T-helper 2 cell treated with Interferon-gamma antibody and Interleukin-4, amounts not matched to agents 100 ng/mL and 5 ng/mL, for 36 hours (primary cell): ENCODE measurements at regions not wholly inside any gene's neighbourhood (a gene's known extent, or its start where the extent isn't known, plus 50 kb on each side); places are given as distances from the start of the nearest gene placed in this dataset.

ENCODE experiments used
- intact Hi-C: fragments of 100-400 bp; cut with micrococcal nuclease; formaldehyde crosslinking; loops from one replicate; pipeline ENCODE4 v1.15.1; 2023

GRCh38 chr3:110732420-110732819 is 339.2 kb upstream of the NECTIN3 start:
- intact Hi-C loops = no loop called here

DNA sequence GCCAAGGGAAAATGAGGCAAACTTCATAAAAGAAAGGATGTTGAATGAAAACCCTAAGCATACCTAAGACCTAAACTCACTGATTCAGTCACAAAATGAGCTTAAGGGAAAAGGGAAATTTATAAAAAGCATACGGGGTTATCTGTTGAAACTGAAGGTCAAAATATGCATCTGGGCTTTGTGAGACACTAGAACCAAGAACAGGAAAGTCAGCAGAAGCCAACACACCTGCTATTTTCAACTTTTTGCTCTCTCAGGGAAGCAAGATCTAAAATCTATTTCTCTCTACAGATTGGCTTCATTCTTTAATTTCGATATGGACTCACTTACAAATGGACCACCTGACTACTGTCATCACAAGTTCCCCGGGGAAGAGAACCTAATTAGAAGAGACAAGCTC is 338.6 kb upstream of the NECTIN3 start:
- intact Hi-C loops = no loop called here

- intact Hi-C loops = no loop called here
Observed at GRCh38 chr3:110734524-110734923, 337.1 kb upstream of the NECTIN3 start.

- intact Hi-C loops = no loop called here
Observed at GRCh38 chr3:110736332-110736731, 335.3 kb upstream of the NECTIN3 start.

GRCh38 chr3:110738531-110738930 is 333.1 kb upstream of the NECTIN3 start:
- intact Hi-C loops = no loop called here

GRCh38 chr3:110741891-110742290 is 329.7 kb upstream of the NECTIN3 start:
- intact Hi-C loops = no loop called here

GRCh38 chr3:110743202-110743601 is 328.4 kb upstream of the NECTIN3 start:
- intact Hi-C loops = no loop called here

DNA sequence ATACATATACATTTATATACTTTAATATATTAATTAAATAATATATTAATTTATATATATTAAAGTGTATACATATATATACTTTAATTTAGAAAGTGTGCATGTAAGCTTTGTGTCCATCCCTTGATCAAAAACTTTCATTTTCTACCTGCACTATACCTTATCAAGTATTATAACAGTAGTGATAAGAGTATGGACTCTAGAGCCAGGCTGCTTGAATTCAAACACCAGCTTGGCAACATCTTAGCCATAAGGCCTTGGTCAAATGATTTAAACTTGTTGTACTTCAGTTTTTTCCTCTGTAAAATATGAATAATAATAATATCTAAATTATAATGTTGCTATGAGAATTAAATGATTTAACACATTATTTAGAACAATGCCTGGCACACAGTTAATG is 327.6 kb upstream of the NECTIN3 start:
- intact Hi-C loops = no loop called here

DNA sequence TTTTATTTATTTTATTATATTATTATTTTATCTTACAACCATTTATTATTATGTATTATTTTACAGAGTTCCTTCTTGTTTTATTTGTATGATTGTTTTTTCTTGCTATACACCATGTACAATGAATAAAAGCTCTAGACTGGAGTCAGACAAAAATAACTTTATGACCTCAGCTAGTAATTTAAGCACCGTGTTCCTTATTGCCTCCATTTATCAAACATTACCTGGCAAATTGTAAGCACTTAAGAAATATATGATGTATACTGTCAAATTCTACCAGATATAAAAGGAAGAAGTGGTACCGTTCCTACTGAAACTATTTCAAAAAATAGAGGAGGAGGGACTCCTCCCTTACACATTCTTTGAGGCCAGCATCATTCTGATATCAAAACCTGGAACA is 326.9 kb upstream of the NECTIN3 start:
- intact Hi-C loops = no loop called here

DNA sequence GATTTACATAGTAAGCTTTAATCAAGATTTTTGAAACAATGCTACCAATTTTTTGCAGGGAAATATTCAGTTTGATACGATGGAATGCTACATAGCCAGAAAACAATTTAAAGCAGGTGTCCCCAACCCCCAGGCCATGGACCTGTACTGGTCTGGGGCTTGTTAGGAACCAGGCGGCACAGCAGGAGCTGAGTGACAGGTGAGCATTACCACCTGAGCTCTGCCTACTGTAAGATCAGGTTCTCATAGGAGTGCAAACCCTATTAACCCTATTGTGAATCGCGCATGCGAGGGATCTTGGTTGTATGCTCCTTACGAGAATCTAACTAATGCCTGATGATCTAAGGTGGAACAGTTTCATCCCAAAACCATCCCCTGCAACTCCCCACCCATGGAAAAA is 322.6 kb upstream of the NECTIN3 start:
- intact Hi-C loops = no loop called here

GRCh38 chr3:110750201-110750600 is 321.4 kb upstream of the NECTIN3 start:
- intact Hi-C loops = no loop called here

DNA sequence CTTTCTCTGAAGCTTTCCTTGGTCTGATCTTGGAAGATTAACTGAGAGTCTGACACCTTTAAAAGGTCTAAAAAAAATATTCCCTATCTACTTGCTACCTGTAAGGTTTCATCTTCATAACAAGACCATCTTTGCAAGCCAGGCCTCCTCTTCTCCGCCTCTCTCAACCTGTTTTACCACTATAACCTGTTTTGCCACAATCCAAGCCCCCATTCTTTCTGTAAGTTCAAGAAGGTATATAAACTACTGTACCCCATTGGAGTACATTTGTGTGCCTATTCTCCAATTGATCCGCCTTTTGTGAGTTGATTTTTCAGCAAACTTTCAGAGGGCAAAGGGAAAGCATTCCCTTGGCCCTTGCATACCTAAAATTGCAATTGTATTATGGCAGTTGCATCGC is 319.3 kb upstream of the NECTIN3 start:
- intact Hi-C loops = no loop called here

- intact Hi-C loops = no loop called here
Observed at GRCh38 chr3:110753516-110753915, 318.1 kb upstream of the NECTIN3 start.

- intact Hi-C loops = no loop called here
Observed at GRCh38 chr3:110754212-110754916, 317.3 kb upstream of the NECTIN3 start.

DNA sequence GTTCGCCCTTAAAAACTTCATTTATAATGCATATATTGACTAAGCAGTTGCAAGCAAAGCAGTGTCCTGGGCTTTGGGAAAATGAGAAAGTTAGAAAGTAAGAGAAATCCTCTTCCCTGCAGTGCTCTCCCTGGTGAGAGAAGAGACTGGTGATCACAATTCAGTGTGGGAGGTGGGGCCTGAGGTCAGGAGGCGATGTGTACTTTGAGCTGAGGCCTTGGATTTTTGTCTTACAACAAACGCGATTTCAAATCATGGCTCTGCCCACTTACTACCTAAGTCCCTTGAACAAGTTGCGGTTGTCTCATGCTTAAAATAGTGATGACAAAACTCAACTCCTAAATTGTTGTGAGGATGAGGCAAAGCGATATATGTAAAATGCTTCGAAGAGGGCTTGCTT is 316.3 kb upstream of the NECTIN3 start:
- intact Hi-C loops = no loop called here

DNA sequence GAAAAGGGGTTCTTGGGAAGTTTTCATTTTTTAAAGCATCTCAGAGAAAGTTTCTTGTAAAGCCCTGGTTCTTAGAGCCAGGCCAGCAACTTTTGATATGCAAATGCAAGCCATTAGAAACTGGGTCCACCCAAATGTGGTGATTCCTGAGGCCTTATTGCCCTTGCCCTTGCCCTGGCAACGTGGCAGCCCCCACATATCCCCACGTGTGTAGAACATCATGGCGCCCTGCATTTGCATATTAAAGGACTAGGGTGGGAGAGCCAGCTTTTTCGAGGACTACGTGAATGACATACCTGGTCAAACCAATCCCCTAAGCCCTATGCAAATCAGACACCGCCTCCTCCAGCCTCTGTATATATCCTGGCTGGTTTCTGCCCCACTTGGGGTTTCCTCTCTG is 314.9 kb upstream of the NECTIN3 start:
- intact Hi-C loops = no loop called here

GRCh38 chr3:110758208-110758607 is 313.4 kb upstream of the NECTIN3 start:
- intact Hi-C loops = no loop called here

DNA sequence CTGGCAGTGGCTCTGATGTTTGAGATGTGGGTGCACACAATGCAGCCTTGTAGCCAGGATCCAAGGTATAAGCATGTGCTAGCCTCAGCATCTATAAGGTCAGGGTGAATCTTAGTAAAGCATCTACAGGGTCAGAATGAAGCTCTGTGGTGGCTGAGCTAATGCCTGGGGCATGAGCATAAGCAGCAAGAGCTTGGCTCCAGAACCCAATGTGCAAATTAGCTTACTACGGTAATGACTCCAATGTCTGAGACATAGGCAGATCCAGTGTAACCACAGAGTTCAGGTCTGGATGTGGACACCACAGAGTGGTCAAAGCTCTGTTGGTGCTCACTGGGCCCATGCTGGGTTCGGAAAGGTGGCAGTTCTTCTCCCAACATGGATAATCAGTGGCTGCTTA is 304.5 kb upstream of the NECTIN3 start:
- intact Hi-C loops = no loop called here

DNA sequence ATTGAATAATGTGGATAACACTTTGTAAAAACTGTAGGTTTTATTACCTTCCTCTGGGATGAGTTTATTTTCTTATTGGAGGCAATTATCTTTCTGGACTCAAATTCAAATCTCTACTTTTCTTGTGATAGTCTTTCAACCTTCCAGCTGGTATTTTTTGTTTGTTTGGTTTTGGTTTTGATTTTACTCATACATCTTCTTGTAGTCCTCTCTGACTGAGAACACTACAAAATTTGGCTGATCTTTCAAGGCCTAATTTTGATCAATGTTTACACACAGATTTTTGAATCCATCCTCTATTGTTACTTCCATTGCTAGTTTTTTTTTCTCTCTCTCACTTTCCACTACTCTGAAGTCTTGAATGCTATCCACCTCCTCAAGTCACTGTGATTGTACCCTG is 303.8 kb upstream of the NECTIN3 start:
- intact Hi-C loops = no loop called here

GRCh38 chr3:110773413-110773954 is 298.1 kb upstream of the NECTIN3 start:
- intact Hi-C loops = no loop called here

DNA sequence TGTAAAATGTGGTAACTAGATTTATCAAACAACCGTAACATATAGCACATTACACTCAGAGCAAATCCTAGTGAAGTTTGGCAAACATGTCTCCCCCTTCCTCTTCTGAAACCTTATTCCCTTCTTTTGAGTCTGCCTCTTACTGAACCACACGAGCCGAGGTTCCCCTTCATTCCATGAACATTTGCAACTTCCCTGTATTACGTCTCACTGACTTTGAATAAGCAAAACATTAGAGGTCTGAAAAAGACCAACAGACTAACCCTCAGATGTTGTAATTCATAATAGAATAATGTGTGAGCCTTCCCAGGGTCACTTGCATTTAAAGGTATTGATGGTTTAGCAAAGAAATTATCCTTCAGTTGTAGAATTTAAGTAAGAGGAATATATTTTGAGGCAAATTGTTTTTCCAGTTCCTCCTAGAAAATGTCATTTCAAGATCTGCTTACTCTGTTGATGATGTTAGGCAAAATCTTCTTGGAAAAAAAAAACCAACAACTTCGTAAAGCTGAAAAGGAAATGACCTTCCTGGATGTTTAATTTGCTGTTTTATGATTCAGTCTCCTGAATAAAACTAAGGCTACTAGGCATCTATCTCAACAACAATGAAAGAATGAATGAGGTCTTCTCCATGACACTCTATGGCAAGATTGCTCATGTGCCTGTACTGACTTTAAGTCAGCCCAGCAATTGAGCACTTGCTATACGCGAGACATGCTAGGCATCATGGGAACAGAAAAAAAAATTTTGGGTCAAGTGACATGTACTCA is 296.9 kb upstream of the NECTIN3 start:
- intact Hi-C loops = no loop called here

DNA sequence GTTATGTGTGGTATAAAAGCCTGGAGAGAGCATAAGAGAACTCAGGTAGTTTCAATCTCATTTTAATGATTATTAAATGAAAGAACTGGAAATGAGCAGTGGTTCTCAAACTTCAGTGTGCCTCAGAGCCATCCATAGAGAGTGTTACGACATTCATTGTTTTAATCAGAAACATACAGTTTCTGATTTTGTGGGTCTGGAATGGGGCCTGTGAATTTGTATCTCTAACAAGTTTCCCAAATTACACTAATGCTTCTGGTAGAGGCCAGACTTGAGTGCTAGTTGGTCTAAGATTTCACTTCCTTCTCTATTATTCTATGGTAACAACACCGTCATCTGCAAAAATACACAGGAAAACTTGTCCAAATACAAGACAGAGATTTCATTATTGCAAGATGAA is 292.0 kb upstream of the NECTIN3 start:
- intact Hi-C loops = no loop called here

- intact Hi-C loops = no loop called here
Observed at GRCh38 chr3:110783541-110783940, 288.1 kb upstream of the NECTIN3 start.
